WTC11 (cell line): ENCODE measurements at regions not wholly inside any gene's neighbourhood (a gene's known extent, or its start where the extent isn't known, plus 50 kb on each side); places are given as distances from the start of the nearest gene placed in this dataset.

Source experiments
- ATAC-seq: fragments of 200-7000 bp; cut with Tn5 transposase; 2 replicates; pipeline ENCODE4 v1.10.0; 2021; ENCODE audit warnings: mild to moderate bottlenecking, moderate library complexity
- CTCF ChIA-PET: fragments of 300-600 bp; sonication (Branson Sonifier 250); formaldehyde crosslinking; loops from one replicate; lab custom pipeline; 2021; ENCODE audit warnings: antibody characterized with exemption; lab: Charles Lee
- POLR2A ChIA-PET: fragments of 350-600 bp; sonication (Branson Sonifier 250); formaldehyde crosslinking; loops from one replicate; lab custom pipeline; 2021; ENCODE audit warnings: antibody characterized with exemption; lab: Charles Lee
- DNase-seq: peaks from one replicate; pipeline ENCODE4 v3.0.0; 2021; ENCODE audit warnings: low spot score
- H3K27ac Mint-ChIP-seq: 2 replicates; pipeline ENCODE4 v1.8.0; 2021; ENCODE audit warnings: mixed read lengths
- H3K27me3 Mint-ChIP-seq: 2 replicates; pipeline ENCODE4 v1.8.0; 2021; ENCODE audit warnings: low read depth, mild to moderate bottlenecking, moderate library complexity, mixed read lengths
- H3K36me3 Mint-ChIP-seq: 2 replicates; pipeline ENCODE4 v1.8.0; 2021; ENCODE audit warnings: mixed read lengths
- H3K4me1 Mint-ChIP-seq: 2 replicates; pipeline ENCODE4 v1.8.0; 2022; ENCODE audit warnings: mixed read lengths
- H3K4me3 Mint-ChIP-seq: 2 replicates; pipeline ENCODE4 v1.8.0; 2021; ENCODE audit warnings: mild to moderate bottlenecking, moderate library complexity, mixed read lengths
- H3K9me3 Mint-ChIP-seq: 2 replicates; pipeline ENCODE4 v1.8.0; 2021; ENCODE audit warnings: mixed read lengths
- ESRRA ChIP-seq: sonication (generic); formaldehyde crosslinking; IDR thresholded peaks from 2 replicates; pipeline ENCODE4 v1.8.1; 2022; ENCODE audit warnings: mild to moderate bottlenecking, missing genetic modification reagents, borderline replicate concordance
- GABPB1 ChIP-seq: sonication (generic); formaldehyde crosslinking; IDR thresholded peaks from 2 replicates; pipeline ENCODE4 v1.8.1; 2023; ENCODE audit warnings: mild to moderate bottlenecking, missing genetic modification reagents
- GTF2I ChIP-seq: fragments of 250-450 bp; sonication (Bioruptor Pico); conservative IDR thresholded peaks from 2 replicates; pipeline ENCODE4 v1.4.0; 2021; ENCODE audit warnings: mild to moderate bottlenecking
- HMGA2 ChIP-seq: fragments of 250-450 bp; sonication (Bioruptor Pico); IDR thresholded peaks from 2 replicates; pipeline ENCODE4 v1.4.0; 2021; ENCODE audit warnings: mild to moderate bottlenecking, moderate library complexity
- KAT7 ChIP-seq: sonication (generic); formaldehyde crosslinking; IDR thresholded peaks from 2 replicates; pipeline ENCODE4 v1.8.1; 2023; ENCODE audit warnings: missing genetic modification reagents, mild to moderate bottlenecking, borderline replicate concordance
- MXD4 ChIP-seq: fragments of 250-450 bp; sonication (Bioruptor Pico); IDR thresholded peaks from 2 replicates; pipeline ENCODE4 v1.8.0; 2021; ENCODE audit warnings: mild to moderate bottlenecking, moderate library complexity, borderline replicate concordance
- NFATC4 ChIP-seq: fragments of 250-450 bp; sonication (Bioruptor Pico); IDR thresholded peaks from 2 replicates; pipeline ENCODE4 v1.9.0; 2021; ENCODE audit warnings: mild to moderate bottlenecking
- NFE2L1 ChIP-seq: sonication (generic); formaldehyde crosslinking; IDR thresholded peaks from 2 replicates; pipeline ENCODE4 v1.8.1; 2023; ENCODE audit warnings: missing genetic modification reagents
- NR3C1 ChIP-seq: sonication (generic); formaldehyde crosslinking; conservative IDR thresholded peaks from 2 replicates; pipeline ENCODE4 v1.8.1; 2023; ENCODE audit warnings: low read depth, mild to moderate bottlenecking, missing genetic modification reagents
- STAT6 ChIP-seq: sonication (generic); formaldehyde crosslinking; conservative IDR thresholded peaks from 2 replicates; pipeline ENCODE4 v1.8.1; 2023; ENCODE audit warnings: mild to moderate bottlenecking, low read depth, missing genetic modification reagents, moderate library complexity
- TEAD1 ChIP-seq: sonication (generic); formaldehyde crosslinking; IDR thresholded peaks from 2 replicates; pipeline ENCODE4 v1.8.0; 2022; ENCODE audit warnings: mild to moderate bottlenecking, missing genetic modification reagents
- ZNF263 ChIP-seq: sonication (generic); formaldehyde crosslinking; IDR thresholded peaks from 2 replicates; pipeline ENCODE4 v1.8.1; 2022; ENCODE audit warnings: low read depth, mild to moderate bottlenecking, moderate library complexity, missing genetic modification reagents
- ZNF281 ChIP-seq: sonication (generic); formaldehyde crosslinking; IDR thresholded peaks from 2 replicates; pipeline ENCODE4 v1.8.0; 2023; ENCODE audit warnings: mild to moderate bottlenecking, missing genetic modification reagents
- ZNF425 ChIP-seq: fragments of 250-450 bp; sonication (Bioruptor Pico); conservative IDR thresholded peaks from 2 replicates; pipeline ENCODE4 v1.9.0; 2021; ENCODE audit warnings: mild to moderate bottlenecking
- ZNF512 ChIP-seq: sonication (generic); formaldehyde crosslinking; IDR thresholded peaks from 2 replicates; pipeline ENCODE4 v1.8.1; 2022; ENCODE audit warnings: missing genetic modification reagents, borderline replicate concordance
- TF ChIP-seq, protein P1 (sequence below): sonication (generic); formaldehyde crosslinking; IDR thresholded peaks from 2 replicates; pipeline ENCODE4 v1.8.1; 2023; ENCODE audit warnings: mild to moderate bottlenecking, missing genetic modification reagents, borderline replicate concordance
- TF ChIP-seq, protein P2 (sequence below): sonication (generic); formaldehyde crosslinking; IDR thresholded peaks from 2 replicates; pipeline ENCODE4 v1.8.1; 2022; ENCODE audit warnings: low read depth, mild to moderate bottlenecking, moderate library complexity, missing genetic modification reagents, borderline replicate concordance
- TF ChIP-seq, protein P3 (sequence below): fragments of 250-450 bp; sonication (Bioruptor Pico); IDR thresholded peaks from 2 replicates; pipeline ENCODE4 v1.9.0; 2021; ENCODE audit warnings: mild to moderate bottlenecking

GRCh38 chr2:136510244-136510643, 255.1 kb upstream of the THSD7B start (continued):
- TF ChIP-seq, protein P1, sequence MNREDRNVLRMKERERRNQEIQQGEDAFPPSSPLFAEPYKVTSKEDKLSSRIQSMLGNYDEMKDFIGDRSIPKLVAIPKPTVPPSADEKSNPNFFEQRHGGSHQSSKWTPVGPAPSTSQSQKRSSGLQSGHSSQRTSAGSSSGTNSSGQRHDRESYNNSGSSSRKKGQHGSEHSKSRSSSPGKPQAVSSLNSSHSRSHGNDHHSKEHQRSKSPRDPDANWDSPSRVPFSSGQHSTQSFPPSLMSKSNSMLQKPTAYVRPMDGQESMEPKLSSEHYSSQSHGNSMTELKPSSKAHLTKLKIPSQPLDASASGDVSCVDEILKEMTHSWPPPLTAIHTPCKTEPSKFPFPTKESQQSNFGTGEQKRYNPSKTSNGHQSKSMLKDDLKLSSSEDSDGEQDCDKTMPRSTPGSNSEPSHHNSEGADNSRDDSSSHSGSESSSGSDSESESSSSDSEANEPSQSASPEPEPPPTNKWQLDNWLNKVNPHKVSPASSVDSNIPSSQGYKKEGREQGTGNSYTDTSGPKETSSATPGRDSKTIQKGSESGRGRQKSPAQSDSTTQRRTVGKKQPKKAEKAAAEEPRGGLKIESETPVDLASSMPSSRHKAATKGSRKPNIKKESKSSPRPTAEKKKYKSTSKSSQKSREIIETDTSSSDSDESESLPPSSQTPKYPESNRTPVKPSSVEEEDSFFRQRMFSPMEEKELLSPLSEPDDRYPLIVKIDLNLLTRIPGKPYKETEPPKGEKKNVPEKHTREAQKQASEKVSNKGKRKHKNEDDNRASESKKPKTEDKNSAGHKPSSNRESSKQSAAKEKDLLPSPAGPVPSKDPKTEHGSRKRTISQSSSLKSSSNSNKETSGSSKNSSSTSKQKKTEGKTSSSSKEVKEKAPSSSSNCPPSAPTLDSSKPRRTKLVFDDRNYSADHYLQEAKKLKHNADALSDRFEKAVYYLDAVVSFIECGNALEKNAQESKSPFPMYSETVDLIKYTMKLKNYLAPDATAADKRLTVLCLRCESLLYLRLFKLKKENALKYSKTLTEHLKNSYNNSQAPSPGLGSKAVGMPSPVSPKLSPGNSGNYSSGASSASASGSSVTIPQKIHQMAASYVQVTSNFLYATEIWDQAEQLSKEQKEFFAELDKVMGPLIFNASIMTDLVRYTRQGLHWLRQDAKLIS (CRISPR knock-in tag) = no peak
- TF ChIP-seq NFATC4 (CRISPR knock-in tag) = no peak

DNA sequence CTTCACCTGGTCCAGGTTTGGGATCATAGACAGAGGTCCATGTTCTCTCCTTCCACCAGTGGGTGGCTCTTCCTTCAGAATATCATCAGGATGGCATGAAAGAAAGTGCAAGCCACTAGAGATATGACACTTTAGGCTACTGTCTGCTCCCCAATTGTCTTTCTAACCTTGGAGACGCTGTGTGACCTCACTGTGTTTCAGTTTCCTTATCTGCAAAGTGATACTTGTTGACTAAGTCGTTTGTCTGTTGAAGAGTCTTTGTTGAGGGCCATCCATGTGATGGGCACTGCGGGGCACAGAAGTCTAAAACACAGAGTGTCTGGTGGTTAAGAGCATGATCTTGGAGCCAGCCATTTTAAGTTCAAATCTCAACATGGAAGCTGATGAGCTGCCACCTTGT, 259.9 kb upstream of the THSD7B start:
- H3K4me3 Mint-ChIP-seq = no peak overlapping the region
- peaks cover 11% of the 10 kb centered on the region for H3K4me1 Mint-ChIP-seq
- ChIA-PET CTCF (no interaction called here), POLR2A (no interaction called here)
- H3K27me3 Mint-ChIP-seq = peaks cover 72% of the 10 kb centered on the region
- TF ChIP-seq ESRRA (CRISPR knock-in tag) (no peak), NR3C1 (no peak), ZNF512 (CRISPR knock-in tag) (no peak), ZNF263 (CRISPR knock-in tag) (no peak), ZNF425 (no peak), GABPB1 (no peak)
- TF ChIP-seq, protein P2, sequence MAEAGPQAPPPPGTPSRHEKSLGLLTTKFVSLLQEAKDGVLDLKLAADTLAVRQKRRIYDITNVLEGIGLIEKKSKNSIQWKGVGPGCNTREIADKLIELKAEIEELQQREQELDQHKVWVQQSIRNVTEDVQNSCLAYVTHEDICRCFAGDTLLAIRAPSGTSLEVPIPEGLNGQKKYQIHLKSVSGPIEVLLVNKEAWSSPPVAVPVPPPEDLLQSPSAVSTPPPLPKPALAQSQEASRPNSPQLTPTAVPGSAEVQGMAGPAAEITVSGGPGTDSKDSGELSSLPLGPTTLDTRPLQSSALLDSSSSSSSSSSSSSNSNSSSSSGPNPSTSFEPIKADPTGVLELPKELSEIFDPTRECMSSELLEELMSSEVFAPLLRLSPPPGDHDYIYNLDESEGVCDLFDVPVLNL (CRISPR knock-in tag) = no peak
- TF ChIP-seq, protein P3, sequence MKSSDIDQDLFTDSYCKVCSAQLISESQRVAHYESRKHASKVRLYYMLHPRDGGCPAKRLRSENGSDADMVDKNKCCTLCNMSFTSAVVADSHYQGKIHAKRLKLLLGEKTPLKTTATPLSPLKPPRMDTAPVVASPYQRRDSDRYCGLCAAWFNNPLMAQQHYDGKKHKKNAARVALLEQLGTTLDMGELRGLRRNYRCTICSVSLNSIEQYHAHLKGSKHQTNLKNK = no peak
- TF ChIP-seq, all 79 proteins: peak for 0
- DNase-seq (no peak), ATAC-seq (no peak)
- H3K36me3 Mint-ChIP-seq = no peaks in the 10 kb centered on the region
- H3K27ac Mint-ChIP-seq = no peak overlapping the region
- H3K9me3 Mint-ChIP-seq = no peaks in the 10 kb centered on the region

GRCh38 chr2:136502660-136503059, 262.7 kb upstream of the THSD7B start:
- POLR2A ChIA-PET = no interaction called here
- no peak overlapping the region for H3K4me3 Mint-ChIP-seq
- no peaks in the 10 kb centered on the region for H3K4me1 Mint-ChIP-seq
- CTCF ChIA-PET = no interaction called here
- no peak overlapping the region for H3K27ac Mint-ChIP-seq
- H3K36me3 Mint-ChIP-seq = no peaks in the 10 kb centered on the region
- DNase-seq (no peak), ATAC-seq (no peak)
- H3K27me3 Mint-ChIP-seq = peaks cover 44% of the 10 kb centered on the region
- no peaks in the 10 kb centered on the region for H3K9me3 Mint-ChIP-seq
- TF ChIP-seq ZNF281 (CRISPR knock-in tag) (no peak), STAT6 (CRISPR knock-in tag) (no peak), MXD4 (CRISPR knock-in tag) (no peak), KAT7 (no peak), HMGA2 (no peak), NFE2L1 (CRISPR knock-in tag) (no peak), TEAD1 (no peak), GTF2I (CRISPR knock-in tag) (no peak)
